ENCODE measurements at regions not wholly inside any gene's neighbourhood (a gene's known extent, or its start where the extent isn't known, plus 50 kb on each side); places are given as distances from the start of the nearest gene placed in this dataset.

- Histone ChIP-seq H3K9ac (ENCODE audit: low read length) (no peak overlapping the region), H3K36me3 (replicated peaks in 1 of 2; ENCODE audit: control extremely low read depth in 1 of 2, control insufficient read depth in 1 of 2, extremely low read depth in 1 of 2, insufficient read depth in 2 of 2, low read length in 1 of 2) (no peaks in the 10 kb centered on the region), H3K4me2 (replicated peaks; ENCODE audit: low read depth, low read length, poor library complexity, severe bottlenecking) (no peak overlapping the region), H3K4me3 (ENCODE audit: control extremely low read depth in 1 of 5, extremely low read depth in 1 of 5, insufficient read depth in 1 of 5, low read depth in 2 of 5, low read length in 4 of 5) (no peak overlapping the region), H3K79me2 (ENCODE audit: control insufficient read depth, insufficient read depth, low read length) (no peaks in the 10 kb centered on the region), H3K4me1 (ENCODE audit: control insufficient read depth in 2 of 2, insufficient read depth in 2 of 2, low read length in 2 of 2) (no peaks in the 10 kb centered on the region), H3K27ac (ENCODE audit: low read length in 2 of 2) (no peak overlapping the region), H2AFZ (ENCODE audit: insufficient read depth, low read depth, low read length, poor library complexity, severe bottlenecking) (no peak overlapping the region), H3K9me3 (ENCODE audit: control extremely low read depth in 1 of 3, control insufficient read depth in 2 of 3, insufficient read depth in 1 of 3, low read length in 2 of 3) (no peaks in the 10 kb centered on the region), H4K20me1 (ENCODE audit: control insufficient read depth, insufficient read depth, low read length, poor library complexity, severe bottlenecking) (no peaks in the 10 kb centered on the region), H3K27me3 (replicated peaks in 1 of 4; ENCODE audit: control extremely low read depth in 1 of 4, control insufficient read depth in 3 of 4, insufficient read depth in 4 of 4, low read length in 3 of 4) (no peaks in the 10 kb centered on the region)
- no peak overlapping the region for H3K27ac Mint-ChIP-seq
- no peaks in the 10 kb centered on the region for H3K4me1 Mint-ChIP-seq
- ChIA-PET POLR2A (interaction anchor here (0.6 kb wide), 1 partner anchor 39 kb away, joined by 11 read pairs; no protein-coding TSS in a partner anchor), CTCF (no interaction called here)
- ATAC-seq (ENCODE audit: low read depth) (no peak), DNase-seq (no peak)
- no peaks in the 10 kb centered on the region for H3K27me3 Mint-ChIP-seq
- H3K4me3 Mint-ChIP-seq: no peak overlapping the region
- TF ChIP-seq EZH2 (IDR thresholded peaks at IDR 0.05; ENCODE audit: borderline replicate concordance, insufficient read depth, low read depth, low read length, poor library complexity, severe bottlenecking): no peak
- TF ChIP-seq CTCF (IDR thresholded peaks at IDR 0.05): no peak
- intact Hi-C loops (cut with micrococcal nuclease): no loop called here
- H3K9me3 Mint-ChIP-seq (ENCODE audit: insufficient read depth): no peaks in the 10 kb centered on the region
Observed at GRCh38 chr5:68000805-68001204, 214.8 kb upstream of the PIK3R1 start.

DNA sequence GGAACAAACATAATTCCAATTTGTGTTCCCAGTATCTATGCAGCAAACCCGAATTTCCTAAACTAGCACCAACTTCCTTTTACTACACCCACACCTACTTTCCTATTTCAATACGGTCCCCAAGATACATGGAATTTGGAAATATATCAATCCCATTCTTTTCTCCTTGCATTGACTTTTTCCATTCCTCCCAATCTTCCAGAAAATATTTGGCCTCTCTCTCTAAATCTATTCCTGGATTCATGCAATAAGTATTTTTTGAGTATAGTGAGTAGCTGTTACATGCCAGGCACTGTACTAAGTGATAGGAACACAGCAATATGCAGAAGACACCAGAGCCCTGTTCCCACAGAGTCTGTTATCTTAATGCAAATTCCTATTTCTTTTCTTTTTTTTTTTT is 216.2 kb upstream of the PIK3R1 start:
- 79% methylated on average over 2 of the region's 2 CpGs for WGBS (ENCODE audit: insufficient coverage)
- Histone ChIP-seq H3K36me3 (replicated peaks in 1 of 2; ENCODE audit: control extremely low read depth in 1 of 2, control insufficient read depth in 1 of 2, extremely low read depth in 1 of 2, insufficient read depth in 2 of 2, low read length in 1 of 2) (no peaks in the 10 kb centered on the region), H3K4me2 (replicated peaks; ENCODE audit: low read depth, low read length, poor library complexity, severe bottlenecking) (no peak overlapping the region), H3K4me1 (ENCODE audit: control insufficient read depth in 2 of 2, insufficient read depth in 2 of 2, low read length in 2 of 2) (no peaks in the 10 kb centered on the region), H3K27ac (ENCODE audit: low read length in 2 of 2) (no peak overlapping the region), H3K79me2 (ENCODE audit: control insufficient read depth, insufficient read depth, low read length) (no peaks in the 10 kb centered on the region), H4K20me1 (ENCODE audit: control insufficient read depth, insufficient read depth, low read length, poor library complexity, severe bottlenecking) (no peaks in the 10 kb centered on the region), H2AFZ (ENCODE audit: insufficient read depth, low read depth, low read length, poor library complexity, severe bottlenecking) (no peak overlapping the region), H3K27me3 (replicated peaks in 1 of 4; ENCODE audit: control extremely low read depth in 1 of 4, control insufficient read depth in 3 of 4, insufficient read depth in 4 of 4, low read length in 3 of 4) (no peaks in the 10 kb centered on the region), H3K9me3 (ENCODE audit: control extremely low read depth in 1 of 3, control insufficient read depth in 2 of 3, insufficient read depth in 1 of 3, low read length in 2 of 3) (no peaks in the 10 kb centered on the region), H3K9ac (ENCODE audit: low read length) (no peak overlapping the region), H3K4me3 (ENCODE audit: control extremely low read depth in 1 of 5, extremely low read depth in 1 of 5, insufficient read depth in 1 of 5, low read depth in 2 of 5, low read length in 4 of 5) (no peak overlapping the region)
- Mint-ChIP-seq H3K4me3 (no peak overlapping the region), H3K27ac (no peak overlapping the region), H3K4me1 (no peaks in the 10 kb centered on the region), H3K9me3 (ENCODE audit: insufficient read depth) (no peaks in the 10 kb centered on the region), H3K27me3 (peaks cover under 1% of the 10 kb centered on the region)
- ChIA-PET POLR2A (no interaction called here), CTCF (no interaction called here)
- ATAC-seq (ENCODE audit: low read depth) (no peak), DNase-seq (no peak)
- intact Hi-C loops (cut with micrococcal nuclease): no loop called here
- TF ChIP-seq EZH2 (IDR thresholded peaks at IDR 0.05; ENCODE audit: borderline replicate concordance, insufficient read depth, low read depth, low read length, poor library complexity, severe bottlenecking): no peak
- TF ChIP-seq CTCF (IDR thresholded peaks at IDR 0.05): no peak

Data from B cell (primary cell).